ENCODE measurements at regions not wholly inside any gene's neighbourhood (a gene's known extent, or its start where the extent isn't known, plus 50 kb on each side); places are given as distances from the start of the nearest gene placed in this dataset.

DNA sequence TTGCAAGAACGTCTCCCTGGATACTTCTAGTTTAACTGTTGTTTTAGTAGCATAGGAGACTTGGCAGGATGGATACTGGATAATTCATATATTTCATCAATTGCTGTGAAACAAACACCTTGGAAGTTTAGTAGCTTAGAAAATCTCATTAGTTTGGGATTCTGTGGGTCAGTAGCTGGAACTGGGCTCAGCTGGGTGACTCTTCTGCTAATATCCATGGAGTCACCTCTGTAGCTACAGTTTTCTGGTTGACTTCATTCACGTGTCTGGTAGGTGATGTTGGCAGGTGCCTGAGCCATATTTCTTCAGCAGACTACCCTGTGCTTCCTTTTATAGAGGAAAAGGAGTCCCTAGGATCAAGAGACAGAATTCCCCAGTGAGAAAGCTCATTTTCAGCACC is 208.9 kb upstream of the PFKP start:
- DNase-seq (ENCODE audit: low read depth in 2 of 2): no peak

DNA sequence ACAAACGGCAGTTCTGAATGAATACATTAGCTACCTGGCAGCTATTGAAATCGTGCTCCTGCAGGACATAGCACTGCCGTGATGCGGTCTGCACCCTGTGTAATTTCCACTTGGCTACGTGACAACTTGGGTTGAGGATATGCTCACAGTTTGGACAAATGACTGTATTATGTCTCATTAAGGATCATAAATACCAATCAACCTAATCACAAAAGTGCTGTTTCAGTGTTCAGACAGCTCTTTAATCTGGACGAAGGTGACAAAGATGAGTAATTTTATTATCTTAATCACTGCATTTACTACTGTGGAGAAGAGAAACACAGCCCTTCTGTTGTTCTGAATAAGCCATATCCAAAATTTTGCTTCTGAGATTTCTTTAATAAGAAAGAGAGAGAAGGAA is 210.8 kb upstream of the PFKP start:
- no peak for DNase-seq (ENCODE audit: low read depth in 2 of 2)

GRCh38 chr10:2852574-2853323 is 214.6 kb upstream of the PFKP start:
- no peak for DNase-seq (ENCODE audit: low read depth in 2 of 2)

DNA sequence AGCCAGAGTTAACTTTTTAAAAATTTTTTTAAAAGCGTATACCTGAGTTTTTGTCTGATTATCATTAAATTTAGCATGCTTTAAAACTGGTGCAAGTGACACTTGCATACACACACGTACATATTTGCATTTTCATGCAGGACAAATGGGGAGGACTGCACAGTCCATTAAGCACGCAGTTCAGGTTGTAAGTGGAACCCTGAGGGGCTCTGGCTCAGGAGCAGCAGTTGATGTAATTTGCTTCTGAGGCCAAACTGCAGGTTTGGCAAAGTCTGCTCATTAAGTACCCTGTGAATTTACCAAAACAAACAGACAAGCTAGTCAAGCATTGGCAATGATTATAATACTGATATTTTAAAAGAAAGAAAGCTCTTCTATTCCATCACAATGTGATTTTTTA is 215.8 kb upstream of the PFKP start:
- DNase-seq (ENCODE audit: low read depth in 2 of 2): no peak

DNA sequence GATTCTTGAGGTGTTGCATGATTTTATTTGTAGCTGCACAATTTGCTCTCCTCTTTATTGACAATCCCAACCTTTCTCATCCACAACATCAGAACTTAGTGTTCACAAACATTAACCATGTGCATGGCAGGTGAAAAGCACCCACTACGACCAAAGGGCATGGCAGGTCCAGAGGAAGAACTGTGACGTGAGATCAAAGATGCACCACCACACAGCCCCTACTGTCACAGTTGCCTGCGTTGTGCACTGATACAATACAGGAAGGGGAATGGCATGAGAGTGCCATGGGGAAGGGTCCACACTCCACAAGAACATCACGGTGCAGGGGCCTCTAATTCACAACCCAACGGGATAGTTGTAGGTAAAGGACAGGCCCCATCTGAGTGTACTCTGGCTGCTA is 217.1 kb upstream of the PFKP start:
- DNase-seq (ENCODE audit: low read depth in 2 of 2): no peak

DNA sequence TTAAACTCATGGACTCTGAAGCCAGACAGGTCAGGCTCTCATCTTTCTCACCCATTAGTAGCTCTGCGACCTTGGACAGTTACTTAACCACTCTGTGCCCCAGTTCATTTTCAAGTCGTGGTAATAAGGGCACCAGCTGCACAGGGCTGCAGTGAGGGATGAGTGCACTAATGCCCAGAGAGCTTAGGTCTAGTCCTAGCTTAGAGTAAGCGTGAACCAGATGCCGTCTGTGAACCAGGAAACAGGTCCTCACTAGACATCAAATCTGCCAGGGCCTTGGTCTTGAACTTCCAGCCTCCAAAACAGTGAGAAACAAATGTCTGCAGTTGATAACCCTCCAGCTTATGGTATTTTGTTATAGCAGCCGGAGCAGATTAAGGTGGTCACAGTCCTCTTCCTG is 222.4 kb upstream of the PFKP start:
- no peak for DNase-seq (ENCODE audit: low read depth in 2 of 2)

GRCh38 chr10:2839081-2839725 is 228.1 kb upstream of the PFKP start:
- peak in 1 of 2 donors; percentile 34 for DNase-seq (ENCODE audit: low read depth in 2 of 2)

DNA sequence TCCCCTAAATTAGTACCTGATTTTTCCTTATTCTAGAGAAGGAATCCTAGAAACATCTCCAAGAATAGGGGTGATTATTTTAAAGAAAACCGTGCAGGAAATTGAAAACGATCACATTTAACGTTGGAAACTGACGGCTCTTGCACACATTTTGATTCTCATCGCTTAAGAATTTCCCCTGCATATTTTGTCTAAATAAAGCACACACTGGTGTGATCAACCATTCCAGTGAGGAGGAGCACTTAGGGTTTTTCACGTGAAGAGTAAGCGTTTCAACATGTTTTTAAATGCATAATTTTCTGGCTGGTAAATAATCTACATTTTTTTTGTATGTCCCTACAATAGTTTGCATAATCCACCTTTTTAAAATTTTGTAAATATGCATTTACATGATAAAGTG is 229.7 kb upstream of the PFKP start:
- DNase-seq (ENCODE audit: low read depth in 2 of 2): no peak

GRCh38 chr10:2836921-2837662 is 230.3 kb upstream of the PFKP start:
- DNase-seq (ENCODE audit: low read depth in 2 of 2): no peak

- DNase-seq (ENCODE audit: low read depth in 2 of 2): no peak
Observed at GRCh38 chr10:2834214-2834613, 233.1 kb upstream of the PFKP start.

- no peak for DNase-seq (ENCODE audit: low read depth in 2 of 2)
Observed at GRCh38 chr10:2831509-2831908, 235.8 kb upstream of the PFKP start.

- no peak for DNase-seq (ENCODE audit: low read depth in 2 of 2)
Observed at GRCh38 chr10:2828741-2829140, 238.6 kb upstream of the PFKP start.

DNA sequence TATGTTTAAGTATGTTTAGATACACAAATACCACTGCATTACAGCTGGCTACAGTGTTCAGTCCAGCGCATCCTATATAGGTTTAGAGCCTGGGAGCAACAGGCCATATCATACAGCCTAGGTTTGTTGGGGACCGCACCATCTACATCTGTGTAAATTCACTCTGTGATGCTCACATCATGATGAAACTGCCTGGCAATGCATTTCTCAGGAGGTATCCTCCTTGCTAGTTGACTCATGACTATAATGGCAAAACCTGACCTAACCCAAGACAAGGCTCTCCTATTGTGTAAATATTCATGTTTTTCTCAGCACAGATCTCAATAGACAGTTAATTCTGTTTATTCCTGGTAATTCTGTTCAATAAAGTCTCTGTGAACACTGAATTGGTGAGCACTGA is 240.7 kb upstream of the PFKP start:
- DNase-seq (ENCODE audit: low read depth in 2 of 2): no peak

- DNase-seq (ENCODE audit: low read depth in 2 of 2): no peak
Observed at GRCh38 chr10:2825841-2826240, 241.5 kb upstream of the PFKP start.

- no peak for DNase-seq (ENCODE audit: low read depth in 2 of 2)
Observed at GRCh38 chr10:2817940-2818636, 249.3 kb upstream of the PFKP start.

DNA sequence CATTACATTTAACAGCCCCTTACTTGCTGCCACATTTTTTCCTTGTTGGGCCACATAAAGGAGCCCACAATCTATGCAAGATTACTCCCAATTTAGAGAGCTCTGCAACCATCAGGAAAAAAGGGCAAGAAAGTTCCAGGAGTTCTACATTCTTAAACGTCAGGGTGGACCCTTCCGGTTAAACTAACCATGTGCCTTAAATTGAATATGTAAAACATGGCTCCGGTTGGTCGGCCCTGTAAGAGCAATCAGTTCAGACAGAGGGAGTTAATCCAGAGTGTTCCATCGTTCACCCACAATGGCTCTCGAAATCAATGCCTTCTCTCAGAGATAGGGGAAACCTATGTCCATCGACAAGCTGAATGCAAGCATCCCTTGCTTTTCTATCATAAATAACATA is 253.7 kb upstream of the PFKP start:
- no peak for DNase-seq (ENCODE audit: low read depth in 2 of 2)

- DNase-seq (ENCODE audit: low read depth in 2 of 2): no peak
Observed at GRCh38 chr10:2813286-2813685, 254.1 kb upstream of the PFKP start.

DNA sequence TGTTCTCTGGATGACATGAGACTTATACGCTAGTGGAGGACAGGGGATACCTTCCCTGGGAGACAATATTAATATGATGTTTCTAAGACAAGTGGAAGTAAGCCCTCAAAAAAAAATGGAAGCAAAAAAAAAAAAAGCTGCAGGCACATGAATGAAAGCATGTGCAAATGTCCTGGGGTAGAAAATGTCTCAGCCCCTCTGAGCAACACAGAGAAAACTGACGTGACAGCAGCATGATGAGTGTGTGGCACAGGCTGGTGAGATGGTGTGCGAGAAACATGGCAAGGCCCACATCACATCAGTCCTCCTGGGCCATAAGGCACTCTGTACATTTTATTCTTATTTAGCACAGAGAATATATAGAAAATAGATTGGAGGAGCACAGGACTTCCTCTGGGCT is 254.7 kb upstream of the PFKP start:
- DNase-seq (ENCODE audit: low read depth in 2 of 2): no peak

GRCh38 chr10:2800178-2800577 is 267.2 kb upstream of the PFKP start:
- no peak for DNase-seq (ENCODE audit: low read depth in 2 of 2)

- DNase-seq (ENCODE audit: low read depth in 2 of 2): no peak
Observed at GRCh38 chr10:2798336-2799022, 268.9 kb upstream of the PFKP start.

DNA sequence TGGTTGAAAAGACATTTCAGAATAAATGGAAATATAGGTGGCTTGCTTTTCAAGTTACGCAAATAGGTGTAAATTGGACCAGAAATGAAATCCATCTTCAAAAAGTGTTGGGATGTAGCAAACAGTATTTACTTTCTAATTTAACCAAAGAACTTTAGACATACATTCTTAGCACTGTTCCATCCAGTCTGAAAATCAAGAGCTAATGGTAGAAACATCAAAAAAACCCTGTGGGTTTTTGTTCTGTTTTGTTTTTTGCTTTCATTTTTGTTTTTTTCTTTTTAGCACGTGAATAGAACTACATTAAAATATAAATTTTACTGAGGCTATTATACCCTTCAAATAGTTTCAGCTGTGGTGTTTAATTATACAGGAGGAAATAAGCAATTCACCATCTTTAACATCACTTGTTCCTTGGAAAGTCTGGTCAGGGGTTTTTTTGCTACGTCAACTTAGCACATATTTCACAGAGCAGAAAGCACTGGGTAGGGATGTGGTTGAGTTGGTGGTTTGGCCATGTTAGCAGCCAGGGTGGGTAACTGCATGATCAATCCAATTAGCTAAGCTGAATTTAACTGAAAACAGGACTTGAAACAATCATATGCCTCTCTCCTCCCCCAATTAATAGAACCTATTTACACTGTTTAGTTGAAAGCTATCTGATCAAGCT is 275.4 kb upstream of the PFKP start:
- no peak for DNase-seq (ENCODE audit: low read depth in 2 of 2)
